Spinal cord (tissue), 9 donors: ENCODE measurements at regions not wholly inside any gene's neighbourhood (a gene's known extent, or its start where the extent isn't known, plus 50 kb on each side); places are given as distances from the start of the nearest gene placed in this dataset.
A peak's percentile ranks its signal among the peaks of the same experiment; 100 is the strongest.

ENCODE experiments used
- DNase-seq, 6 donors: peaks; one replicate each; pipeline versions ENCODE4 v3.0.0 to v3.0.0-alpha.2; 2013 to 2015; ENCODE audit warnings: low spot score in 6 of 6, low read depth in 4 of 6
- H3K27ac ChIP-seq: one replicate; pipeline ENCODE4 v1.5.1; 2013; ENCODE audit warnings: low read depth, low read length, control low read depth
- H3K27me3 ChIP-seq: one replicate; pipeline ENCODE4 v1.6.1; 2013; ENCODE audit warnings: low read length; ENCODE audit not compliant: control insufficient read depth, insufficient read depth
- H3K36me3 ChIP-seq: one replicate; pipeline ENCODE4 v1.6.1; 2013; ENCODE audit warnings: low read length; ENCODE audit not compliant: control insufficient read depth, insufficient read depth
- H3K4me1 ChIP-seq: one replicate; pipeline ENCODE4 v1.6.1; 2013; ENCODE audit warnings: low read length; ENCODE audit not compliant: control insufficient read depth, insufficient read depth
- H3K4me3 ChIP-seq: one replicate; pipeline ENCODE4 v1.5.1; 2013; ENCODE audit warnings: low read depth, low read length, control low read depth
- H3K9me3 ChIP-seq: one replicate; pipeline ENCODE4 v1.6.1; 2013; ENCODE audit warnings: low read length; ENCODE audit not compliant: control insufficient read depth, insufficient read depth
- WGBS: methylation state at CpG from one replicate; pipeline ENCODE4 v1.1.5; 2013; ENCODE audit warnings: missing lambda C conversion rate; ENCODE audit not compliant: insufficient coverage; 5-methylcytosine and 5-hydroxymethylcytosine counted together
- donor health status: healthy.

- no CpG with 5 or more reads among the region's 2 CpGs for WGBS
- Histone ChIP-seq H3K9me3 (no peaks in the 10 kb centered on the region), H3K27ac (no peak overlapping the region), H3K4me3 (no peak overlapping the region), H3K36me3 (no peaks in the 10 kb centered on the region), H3K27me3 (no peaks in the 10 kb centered on the region), H3K4me1 (no peaks in the 10 kb centered on the region)
- DNase-seq: no peak
Observed at GRCh38 chr9:103731541-103731940, 362.6 kb upstream of the SMC2 start.

- no peak overlapping the region for H3K27ac ChIP-seq
- no peaks in the 10 kb centered on the region for H3K36me3 ChIP-seq
- H3K27me3 ChIP-seq: no peaks in the 10 kb centered on the region
- no CpG with 5 or more reads among the region's 1 CpG for WGBS
- DNase-seq: peak in 1 of 6 donors; percentile 60
- no peak overlapping the region for H3K4me3 ChIP-seq
- no peaks in the 10 kb centered on the region for H3K4me1 ChIP-seq
- no peaks in the 10 kb centered on the region for H3K9me3 ChIP-seq
Observed at GRCh38 chr9:103734471-103734870, 359.6 kb upstream of the SMC2 start.

GRCh38 chr9:103755441-103755840 lies 338.7 kb upstream of the SMC2 start:
- WGBS: no CpG with 5 or more reads among the region's 2 CpGs
- H3K4me1 ChIP-seq: no peaks in the 10 kb centered on the region

GRCh38 chr9:103755986-103756385 lies 338.1 kb upstream of the SMC2 start:
- H3K27ac ChIP-seq: no peak overlapping the region
- H3K4me3 ChIP-seq: no peak overlapping the region
- H3K27me3 ChIP-seq: no peaks in the 10 kb centered on the region
- H3K9me3 ChIP-seq: peaks cover 2% of the 10 kb centered on the region
- DNase-seq: peak in 1 of 6 donors; percentile 33
- no peaks in the 10 kb centered on the region for H3K4me1 ChIP-seq
- WGBS: no CpG with 5 or more reads among the region's 1 CpG
- no peaks in the 10 kb centered on the region for H3K36me3 ChIP-seq

More at GRCh38 chr9:103755441-103755840, 338.7 kb upstream of the SMC2 start:
- H3K9me3 ChIP-seq: peaks cover 2% of the 10 kb centered on the region
- DNase-seq: no peak
- H3K27ac ChIP-seq: no peak overlapping the region
- no peak overlapping the region for H3K4me3 ChIP-seq
- no peaks in the 10 kb centered on the region for H3K36me3 ChIP-seq
- no peaks in the 10 kb centered on the region for H3K27me3 ChIP-seq

DNA sequence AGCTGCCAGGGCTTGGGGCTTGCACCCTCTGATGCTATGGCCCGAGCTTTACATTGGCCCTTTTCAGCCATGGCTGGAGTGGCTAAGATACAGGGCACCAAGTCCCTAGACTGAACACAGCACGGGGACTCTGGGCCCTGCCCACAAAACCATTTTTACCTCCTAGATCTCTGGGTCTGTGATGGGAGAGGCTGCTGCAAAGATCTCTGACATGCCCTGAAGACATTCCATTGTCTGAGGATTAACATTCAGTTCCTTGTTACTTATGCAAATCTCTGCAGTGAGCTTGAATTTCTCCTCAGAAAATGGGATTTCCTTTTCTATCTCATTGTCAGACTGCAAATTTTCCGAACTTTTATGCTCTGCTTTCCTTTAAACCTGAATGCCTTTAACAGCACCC lies 337.0 kb upstream of the SMC2 start:
- H3K4me3 ChIP-seq: no peak overlapping the region
- no peak for DNase-seq
- H3K27ac ChIP-seq: no peak overlapping the region
- no peaks in the 10 kb centered on the region for H3K27me3 ChIP-seq
- no peaks in the 10 kb centered on the region for H3K36me3 ChIP-seq
- 76% methylated on average over 2 of the region's 3 CpGs for WGBS
- no peaks in the 10 kb centered on the region for H3K4me1 ChIP-seq
- peaks cover 2% of the 10 kb centered on the region for H3K9me3 ChIP-seq

DNA sequence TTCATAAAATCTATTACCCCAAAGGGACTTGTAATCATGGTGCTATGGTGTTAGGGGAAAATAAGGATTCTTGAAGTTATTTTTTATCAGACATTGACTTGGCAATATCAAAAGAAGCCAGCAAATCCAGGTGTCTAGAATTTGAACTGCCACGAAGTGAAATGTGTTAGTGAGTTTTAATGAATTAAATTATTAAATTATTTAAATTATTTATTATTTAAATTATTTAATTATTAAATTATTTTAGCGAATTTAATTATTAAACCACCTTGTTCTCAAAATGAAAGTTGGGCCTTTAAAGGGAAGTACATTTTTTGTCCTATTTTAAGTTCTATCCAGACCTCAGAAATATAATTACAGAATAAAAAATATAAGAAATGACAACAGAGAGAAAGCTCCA lies 332.6 kb upstream of the SMC2 start:
- no CpG with 5 or more reads among the region's 2 CpGs for WGBS
- no peak for DNase-seq
- Histone ChIP-seq H3K4me3 (no peak overlapping the region), H3K27ac (no peak overlapping the region), H3K9me3 (no peaks in the 10 kb centered on the region), H3K36me3 (no peaks in the 10 kb centered on the region), H3K27me3 (no peaks in the 10 kb centered on the region), H3K4me1 (no peaks in the 10 kb centered on the region)

DNA sequence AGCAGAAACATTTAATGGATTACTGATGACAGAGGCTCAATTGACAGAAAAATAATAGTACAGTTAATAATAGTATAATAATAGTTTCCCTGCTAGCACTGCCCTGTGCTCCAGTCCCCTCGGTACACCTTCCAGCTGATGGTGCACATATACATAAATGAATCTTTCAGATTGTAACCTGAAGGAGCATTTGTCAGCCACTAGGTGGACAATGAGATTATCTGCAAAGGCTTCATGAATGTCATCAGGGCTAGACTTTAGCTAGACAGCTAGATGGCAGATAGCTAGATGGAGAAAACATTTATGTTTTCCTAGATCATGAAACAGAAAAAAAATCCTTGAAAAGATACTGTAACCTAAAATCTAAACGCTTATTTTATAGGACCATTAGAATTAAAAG lies 304.4 kb upstream of the SMC2 start:
- no peaks in the 10 kb centered on the region for H3K27me3 ChIP-seq
- WGBS: no CpG with 5 or more reads among the region's 2 CpGs

DNA sequence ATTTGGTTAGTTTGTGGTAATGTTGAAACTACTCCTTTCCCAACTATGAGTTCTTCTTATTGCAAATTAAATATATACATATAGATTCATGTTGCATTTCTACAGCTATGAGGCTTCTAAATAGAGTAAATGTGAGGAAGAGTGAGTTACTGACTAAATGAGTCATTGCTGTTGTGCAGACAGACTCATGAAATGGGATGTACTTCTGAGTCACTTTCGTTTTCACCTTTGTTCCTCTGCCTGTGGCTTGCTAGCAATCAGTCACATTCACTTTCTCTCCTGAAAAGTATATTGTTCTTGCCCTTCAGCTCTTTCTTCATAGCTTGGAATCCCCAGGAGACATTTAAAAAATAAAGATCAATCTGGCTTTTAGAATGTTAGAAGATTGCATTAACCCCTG lies 295.5 kb upstream of the SMC2 start:
- WGBS: no CpG with 5 or more reads among the region's 1 CpG
- Histone ChIP-seq H3K4me3 (no peak overlapping the region), H3K4me1 (no peaks in the 10 kb centered on the region), H3K36me3 (no peaks in the 10 kb centered on the region), H3K27ac (no peak overlapping the region), H3K27me3 (no peaks in the 10 kb centered on the region), H3K9me3 (no peaks in the 10 kb centered on the region)
- DNase-seq: no peak

More for the DNA sequence above, 304.4 kb upstream of the SMC2 start:
- no peak for DNase-seq
- H3K4me1 ChIP-seq: no peaks in the 10 kb centered on the region
- H3K27ac ChIP-seq: no peak overlapping the region
- no peaks in the 10 kb centered on the region for H3K9me3 ChIP-seq
- H3K36me3 ChIP-seq: no peaks in the 10 kb centered on the region
- no peak overlapping the region for H3K4me3 ChIP-seq

DNA sequence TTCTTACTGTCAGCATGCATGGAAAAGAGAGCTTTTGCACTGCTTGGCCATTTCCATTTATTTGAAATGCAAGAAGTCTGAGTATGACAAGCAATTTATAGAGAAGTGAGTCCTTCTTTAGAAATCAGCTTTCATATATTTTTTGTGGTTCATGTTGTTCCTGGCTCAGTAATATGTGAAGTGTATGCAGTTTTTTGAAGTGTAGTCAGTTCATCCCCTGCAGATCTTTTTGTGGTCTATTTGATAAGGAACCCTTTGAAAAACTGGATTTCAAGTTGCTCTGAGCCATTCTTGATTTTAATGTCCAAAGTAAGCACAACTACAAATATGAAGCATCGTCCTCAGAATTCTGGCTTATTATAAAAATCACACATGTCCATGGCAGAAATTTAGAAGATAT lies 294.1 kb upstream of the SMC2 start:
- no peaks in the 10 kb centered on the region for H3K9me3 ChIP-seq
- no peaks in the 10 kb centered on the region for H3K4me1 ChIP-seq
- H3K27me3 ChIP-seq: no peaks in the 10 kb centered on the region
- DNase-seq: no peak
- no peak overlapping the region for H3K27ac ChIP-seq
- H3K4me3 ChIP-seq: no peak overlapping the region
- no CpG with 5 or more reads among the region's 1 CpG for WGBS
- no peaks in the 10 kb centered on the region for H3K36me3 ChIP-seq

- no peaks in the 10 kb centered on the region for H3K27me3 ChIP-seq
- H3K9me3 ChIP-seq: no peaks in the 10 kb centered on the region
- no peaks in the 10 kb centered on the region for H3K36me3 ChIP-seq
- no peak overlapping the region for H3K4me3 ChIP-seq
- WGBS: no CpG with 5 or more reads among the region's 1 CpG
- no peak for DNase-seq
- H3K4me1 ChIP-seq: no peaks in the 10 kb centered on the region
- no peak overlapping the region for H3K27ac ChIP-seq
Observed at GRCh38 chr9:103802068-103802467, 292.0 kb upstream of the SMC2 start.
